Endothelial cell of hepatic sinusoid (primary cell): ENCODE measurements at regions not wholly inside any gene's neighbourhood (a gene's known extent, or its start where the extent isn't known, plus 50 kb on each side); places are given as distances from the start of the nearest gene placed in this dataset.

Experiments
- in situ Hi-C: cut with HindIII; loops from 2 replicates; pipeline ENCODE4 v1.10.0; 2017; ENCODE audit warnings: low sequenced_read_pairs

DNA sequence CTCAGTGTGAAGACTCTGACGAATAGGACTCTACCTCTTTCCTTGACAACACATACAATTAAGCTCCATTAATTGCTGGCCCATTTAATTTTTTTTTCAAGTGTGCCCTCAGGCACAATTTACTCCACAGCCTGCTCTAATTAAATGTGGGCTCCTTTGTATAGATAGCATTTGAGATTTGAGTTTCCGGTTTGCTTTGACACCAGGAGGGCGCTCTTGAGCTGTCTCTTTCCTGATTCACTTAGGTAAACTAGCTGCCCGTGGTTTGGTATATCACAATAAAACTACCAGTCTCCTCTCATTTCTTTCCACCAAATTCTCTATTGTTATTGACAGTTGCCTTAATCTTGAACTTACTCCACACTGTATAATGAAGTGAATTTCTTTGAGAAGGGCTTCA, 666.0 kb downstream of the DSC3 start:
- in situ Hi-C loops: no loop called here

DNA sequence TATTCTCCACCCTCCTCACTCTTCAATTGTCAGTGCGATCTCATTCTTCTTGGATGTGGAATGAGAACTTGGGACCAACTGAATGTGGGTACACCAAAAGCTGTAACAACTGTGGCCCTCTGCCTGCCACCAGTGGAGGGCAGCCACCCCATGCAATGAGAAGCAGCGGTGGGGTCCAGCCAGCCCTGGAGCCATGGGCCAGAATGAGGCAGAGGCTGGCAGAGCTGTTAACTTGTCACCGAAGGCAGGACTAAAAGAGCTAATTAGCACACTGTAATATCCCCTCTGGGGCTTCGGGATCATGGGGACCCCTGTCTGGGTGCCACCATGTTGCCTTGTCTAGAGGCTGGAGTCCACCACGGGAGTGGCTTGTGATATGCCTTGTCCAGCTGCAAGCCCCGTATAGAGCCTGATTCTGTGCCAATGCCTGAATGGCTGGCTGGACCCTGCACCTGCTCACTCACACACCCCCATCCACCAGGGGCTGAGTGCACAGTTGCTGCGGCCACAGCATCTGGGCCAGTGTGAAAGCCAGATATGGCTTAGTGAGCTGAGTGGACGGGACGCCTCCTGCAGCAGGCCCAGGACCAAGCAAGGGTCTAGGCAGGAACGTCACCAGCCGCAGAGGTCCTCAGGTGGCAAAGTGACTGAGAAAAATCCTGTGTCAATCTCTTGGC, 680.5 kb downstream of the DSC3 start:
- in situ Hi-C loops: no loop called here

GRCh38 chr18:30359521-30359920, 683.0 kb downstream of the DSC3 start:
- in situ Hi-C loops: no loop called here

GRCh38 chr18:30358555-30358954, 684.0 kb downstream of the DSC3 start:
- in situ Hi-C loops: no loop called here

DNA sequence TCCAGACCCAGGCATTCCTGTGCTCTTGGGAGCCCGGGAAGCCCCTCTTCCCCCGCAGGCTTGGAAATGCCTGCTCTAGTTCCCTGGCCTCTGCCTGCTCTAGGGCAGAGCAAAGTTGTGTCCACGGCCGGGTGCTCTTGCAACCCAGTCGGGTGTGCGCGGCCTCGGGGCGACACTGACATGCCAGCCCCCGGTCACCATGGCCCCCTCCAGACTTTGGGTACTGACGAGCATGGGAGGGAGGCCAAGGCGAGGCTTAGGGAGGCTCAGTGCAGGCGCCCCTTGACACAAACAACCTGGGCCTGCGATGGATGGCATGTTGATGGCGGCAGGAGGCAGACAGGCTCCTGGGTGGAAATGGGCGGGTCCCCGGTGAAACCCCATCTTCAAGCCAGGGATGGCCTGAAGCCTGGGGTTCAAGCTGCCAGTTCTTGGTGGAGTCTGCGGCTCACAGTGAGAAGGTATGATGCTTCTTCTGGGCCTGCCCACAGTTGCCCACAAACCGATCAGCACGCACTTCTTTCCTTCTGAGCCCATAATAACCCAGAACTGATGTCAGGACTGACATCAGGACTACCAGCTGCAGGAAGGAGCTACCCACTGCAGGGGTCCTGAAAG, 689.9 kb downstream of the DSC3 start:
- in situ Hi-C loops: no loop called here

GRCh38 chr18:30350263-30350662, 692.3 kb downstream of the DSC3 start:
- in situ Hi-C loops: no loop called here

- in situ Hi-C loops: no loop called here
Observed at GRCh38 chr18:30343090-30343489, 699.5 kb downstream of the DSC3 start.

GRCh38 chr18:30342675-30343074, 699.9 kb downstream of the DSC3 start:
- in situ Hi-C loops: no loop called here

GRCh38 chr18:30334781-30335180, 707.8 kb downstream of the DSC3 start:
- in situ Hi-C loops: no loop called here

DNA sequence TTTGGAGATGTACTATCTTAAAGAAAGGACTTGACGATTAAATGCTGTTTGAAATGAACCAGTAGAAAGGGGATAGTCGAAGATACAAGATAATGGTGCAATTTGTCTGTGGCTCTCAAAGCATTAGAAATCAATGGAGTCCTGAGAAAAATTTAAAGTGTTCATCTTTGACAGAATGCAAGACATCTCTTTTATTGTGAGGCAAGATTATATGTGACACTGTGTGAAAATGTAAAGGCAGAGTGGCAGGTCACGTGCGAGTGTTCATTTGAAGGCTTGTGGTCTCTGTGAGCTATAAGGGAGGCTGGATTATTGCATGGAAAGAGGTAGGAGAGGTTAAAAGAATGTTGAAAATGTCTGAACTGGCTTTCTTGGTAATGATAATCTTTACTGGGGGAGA, 709.2 kb downstream of the DSC3 start:
- in situ Hi-C loops: no loop called here

DNA sequence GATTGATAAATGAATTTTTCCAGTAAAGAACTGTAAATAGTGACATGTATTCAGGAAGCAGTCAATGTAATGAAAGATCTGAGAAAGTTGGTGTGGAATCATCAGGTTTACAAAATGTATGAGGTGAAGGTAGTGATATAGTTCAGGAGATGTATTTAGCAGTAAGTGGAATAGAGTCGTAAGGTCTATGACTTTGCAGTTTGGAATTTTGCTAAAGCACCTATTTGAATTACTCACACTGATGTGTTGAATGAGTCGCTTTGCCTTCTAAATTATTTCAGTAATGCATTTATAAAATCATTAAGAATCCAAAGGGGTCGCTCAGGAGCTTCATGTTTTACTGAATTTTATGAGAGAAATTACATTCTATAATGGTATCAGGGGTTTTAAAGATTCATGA, 713.7 kb downstream of the DSC3 start:
- in situ Hi-C loops: no loop called here

GRCh38 chr18:30302181-30302580, 740.4 kb downstream of the DSC3 start:
- in situ Hi-C loops: no loop called here

DNA sequence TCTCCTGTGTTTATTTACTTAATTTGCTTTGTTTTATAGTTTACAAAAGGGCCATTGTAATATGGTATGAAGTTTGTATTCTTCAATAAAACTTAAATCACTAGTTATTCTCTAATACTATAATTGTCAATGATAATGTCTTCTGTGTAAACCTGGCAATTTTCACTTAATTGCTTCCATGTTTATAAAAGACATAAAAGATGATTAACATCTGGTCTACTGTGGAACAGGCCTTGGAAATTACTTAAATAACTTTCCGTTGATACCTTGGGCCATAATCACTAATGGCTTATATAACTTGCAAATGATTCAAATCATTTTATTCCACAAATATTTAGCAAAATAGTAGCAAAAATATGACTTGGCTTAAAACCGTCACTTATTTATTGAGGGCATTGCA, 743.8 kb downstream of the DSC3 start:
- in situ Hi-C loops: no loop called here

- in situ Hi-C loops: no loop called here
Observed at GRCh38 chr18:30288662-30289414, 753.7 kb downstream of the DSC3 start.

GRCh38 chr18:30280861-30281470, 761.6 kb downstream of the DSC3 start:
- in situ Hi-C loops: no loop called here

DNA sequence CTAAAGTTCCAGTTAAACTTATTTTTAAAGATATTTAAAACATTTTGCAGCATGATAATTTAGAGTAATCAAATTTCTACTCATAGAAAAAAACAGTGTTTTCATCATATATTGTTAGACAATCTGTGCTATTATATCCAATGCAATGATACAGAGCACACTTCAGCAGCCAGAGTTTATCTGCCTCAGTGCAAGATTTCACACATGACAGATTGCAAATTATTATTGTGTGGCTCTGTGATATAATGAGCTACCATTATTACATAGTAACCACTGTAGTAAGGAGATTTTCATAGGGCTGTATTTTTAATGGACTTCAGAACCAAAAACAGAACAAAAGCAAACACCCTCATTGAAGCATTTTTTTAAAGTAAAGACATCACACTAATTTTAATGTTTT, 762.4 kb downstream of the DSC3 start:
- in situ Hi-C loops: no loop called here

DNA sequence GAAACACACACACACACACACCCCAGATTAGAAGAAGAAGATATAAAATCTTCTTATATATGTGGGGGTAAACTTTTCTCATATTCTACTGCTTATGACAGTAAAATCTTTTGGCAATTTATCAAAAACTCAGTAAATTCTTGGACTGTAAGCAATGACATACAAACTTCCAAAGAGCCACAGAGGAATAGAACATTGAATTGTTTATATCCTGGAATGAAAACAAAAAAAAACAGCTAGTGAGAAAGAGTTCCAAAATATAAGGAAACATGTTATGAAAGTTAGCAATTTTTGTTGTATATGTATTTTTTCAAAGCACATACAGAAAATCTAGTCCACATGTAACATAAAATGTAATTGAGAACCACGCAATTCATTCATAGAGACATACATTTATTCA, 764.9 kb downstream of the DSC3 start:
- in situ Hi-C loops: no loop called here

GRCh38 chr18:30271716-30272115, 770.8 kb downstream of the DSC3 start:
- in situ Hi-C loops: no loop called here

- in situ Hi-C loops: no loop called here
Observed at GRCh38 chr18:30265190-30265589, 777.4 kb downstream of the DSC3 start.

DNA sequence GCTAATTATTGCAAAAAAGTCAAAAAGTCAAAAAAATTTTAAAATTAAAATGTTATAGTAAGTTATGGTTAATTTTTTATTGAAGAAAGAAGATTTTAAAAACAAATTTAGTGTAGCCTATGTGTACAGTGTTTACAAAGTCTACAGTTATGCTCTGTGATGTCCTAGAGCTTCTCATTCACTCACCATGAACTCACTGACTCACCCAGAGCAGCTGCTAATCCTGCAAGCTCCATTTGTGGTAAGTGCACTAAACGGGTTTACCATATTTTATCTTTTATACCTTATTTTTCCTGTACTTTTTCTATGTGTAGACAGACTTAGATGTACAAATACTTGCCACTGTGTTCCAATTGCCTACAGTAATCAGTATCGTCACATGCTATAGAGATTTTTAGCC, 788.2 kb downstream of the DSC3 start:
- in situ Hi-C loops: no loop called here

DNA sequence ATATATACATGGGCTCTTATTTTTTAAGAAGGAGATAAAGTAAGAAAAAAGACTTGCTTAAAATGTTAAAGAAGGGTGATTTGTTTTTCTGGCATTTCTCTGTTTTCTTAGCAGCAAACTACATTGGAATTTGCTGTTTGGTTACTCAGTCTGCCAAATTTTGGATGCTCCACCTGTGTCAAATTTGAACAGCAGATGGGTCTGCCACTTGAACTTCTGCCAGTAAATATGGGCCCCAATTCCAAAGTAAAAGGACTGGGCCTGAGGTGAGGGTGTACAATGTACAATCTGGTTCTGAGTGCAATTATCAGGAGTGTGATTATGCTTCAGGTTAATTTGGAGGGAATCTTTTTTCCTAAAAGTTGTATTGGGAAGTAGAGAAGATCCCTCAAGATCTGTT, 794.5 kb downstream of the DSC3 start:
- in situ Hi-C loops: no loop called here
